Embryonic facial prominence (tissue), 1 donor: ENCODE measurements at regions not wholly inside any gene's neighbourhood (a gene's known extent, or its start where the extent isn't known, plus 50 kb on each side); places are given as distances from the start of the nearest gene placed in this dataset.

Experiments
- DNase-seq: peaks from one replicate; pipeline ENCODE4 v3.0.0-alpha.2; 2016; ENCODE audit errors: extremely low spot score

- DNase-seq: no peak
Measured at GRCh38 chr5:124692950-124693349, 53.5 kb downstream of the ZNF608 start.

GRCh38 chr5:124692324-124692723 is 54.1 kb downstream of the ZNF608 start:
- no peak for DNase-seq

GRCh38 chr5:124689653-124690052 is 56.8 kb downstream of the ZNF608 start:
- no peak for DNase-seq

GRCh38 chr5:124686239-124687004 is 60.0 kb downstream of the ZNF608 start:
- DNase-seq: no peak

GRCh38 chr5:124685404-124685930 is 61.0 kb downstream of the ZNF608 start:
- DNase-seq: no peak

GRCh38 chr5:124683917-124684555 is 62.4 kb downstream of the ZNF608 start:
- no peak for DNase-seq

GRCh38 chr5:124679578-124680199 is 66.8 kb downstream of the ZNF608 start:
- DNase-seq: no peak

- no peak for DNase-seq
Measured at GRCh38 chr5:124678922-124679519, 67.4 kb downstream of the ZNF608 start.

GRCh38 chr5:124678468-124678867 is 68.0 kb downstream of the ZNF608 start:
- DNase-seq: no peak

GRCh38 chr5:124677374-124678351 is 68.8 kb downstream of the ZNF608 start:
- DNase-seq: peak; percentile 80

- no peak for DNase-seq
Measured at GRCh38 chr5:124675931-124676846, 70.2 kb downstream of the ZNF608 start.

- no peak for DNase-seq
Measured at GRCh38 chr5:124671193-124671592, 75.2 kb downstream of the ZNF608 start.

GRCh38 chr5:124670722-124671184 is 75.7 kb downstream of the ZNF608 start:
- no peak for DNase-seq

- no peak for DNase-seq
Measured at GRCh38 chr5:124669956-124670721, 76.3 kb downstream of the ZNF608 start.

- DNase-seq: no peak
Measured at GRCh38 chr5:124669300-124669648, 77.2 kb downstream of the ZNF608 start.

- no peak for DNase-seq
Measured at GRCh38 chr5:124668353-124669299, 77.8 kb downstream of the ZNF608 start.

GRCh38 chr5:124665625-124666024 is 80.8 kb downstream of the ZNF608 start:
- DNase-seq: no peak

- DNase-seq: no peak
Measured at GRCh38 chr5:124665035-124665434, 81.4 kb downstream of the ZNF608 start.
